ENCODE measurements at regions not wholly inside any gene's neighbourhood (a gene's known extent, or its start where the extent isn't known, plus 50 kb on each side); places are given as distances from the start of the nearest gene placed in this dataset.

DNA sequence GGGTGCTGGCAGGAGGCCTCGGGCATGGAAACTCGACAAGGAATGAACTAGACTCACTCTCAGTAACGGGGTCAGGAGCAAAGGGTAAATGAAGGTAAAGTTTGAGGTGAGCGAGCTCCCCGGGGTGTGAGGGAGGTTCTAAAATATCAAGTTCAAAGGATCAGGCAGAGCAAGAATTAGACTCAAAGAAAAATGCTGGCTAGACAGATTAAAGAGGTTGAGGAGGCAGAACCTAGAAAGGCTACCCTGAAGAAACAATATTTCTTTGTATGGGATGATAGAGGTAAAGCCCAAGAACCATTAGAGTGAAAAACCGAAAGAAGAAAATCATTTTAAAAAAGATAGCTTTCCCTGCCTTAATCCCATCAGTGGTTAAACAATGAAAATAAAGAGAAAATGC is 386.7 kb upstream of the MEF2C start:
- no peak for DNase-seq (ENCODE audit: low read depth)

DNA sequence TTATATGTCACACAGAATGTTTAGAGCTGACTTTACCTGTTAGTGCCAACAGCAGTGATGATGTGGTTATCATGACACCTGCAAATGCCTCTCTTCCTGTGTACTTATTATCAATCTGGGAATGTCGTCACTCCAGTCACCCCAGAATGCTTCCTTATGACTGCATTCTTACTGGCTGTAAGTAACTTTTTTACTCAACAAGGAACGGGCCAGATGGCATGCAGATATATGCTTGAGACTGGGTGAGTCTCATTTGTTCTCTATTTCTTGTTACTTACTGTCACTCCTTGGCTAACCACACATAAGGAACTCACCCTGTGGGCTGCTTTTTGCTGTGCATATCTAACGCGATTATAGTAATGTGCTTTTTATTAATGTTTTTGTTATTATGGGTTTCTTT is 385.5 kb upstream of the MEF2C start:
- no peak for DNase-seq (ENCODE audit: low read depth)

DNA sequence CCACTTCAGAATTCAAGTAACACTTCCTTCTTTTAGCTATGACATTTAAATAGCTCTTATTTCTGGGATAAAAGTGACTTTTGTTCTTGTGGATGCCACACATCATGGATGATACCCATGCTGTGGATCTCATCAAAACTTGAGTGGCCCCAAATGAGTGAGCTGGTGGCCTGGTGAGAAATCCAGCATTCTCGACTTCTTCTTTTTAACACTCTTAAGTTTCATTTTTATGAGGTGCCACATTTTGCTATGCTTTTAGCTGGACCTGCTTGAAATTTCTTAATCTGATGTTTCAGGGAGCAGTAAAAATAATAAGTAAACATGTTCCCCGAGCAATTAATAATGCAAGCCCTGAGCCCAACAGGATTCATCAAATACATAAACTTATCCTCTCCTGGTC is 384.8 kb upstream of the MEF2C start:
- DNase-seq (ENCODE audit: low read depth), result no peak

DNA sequence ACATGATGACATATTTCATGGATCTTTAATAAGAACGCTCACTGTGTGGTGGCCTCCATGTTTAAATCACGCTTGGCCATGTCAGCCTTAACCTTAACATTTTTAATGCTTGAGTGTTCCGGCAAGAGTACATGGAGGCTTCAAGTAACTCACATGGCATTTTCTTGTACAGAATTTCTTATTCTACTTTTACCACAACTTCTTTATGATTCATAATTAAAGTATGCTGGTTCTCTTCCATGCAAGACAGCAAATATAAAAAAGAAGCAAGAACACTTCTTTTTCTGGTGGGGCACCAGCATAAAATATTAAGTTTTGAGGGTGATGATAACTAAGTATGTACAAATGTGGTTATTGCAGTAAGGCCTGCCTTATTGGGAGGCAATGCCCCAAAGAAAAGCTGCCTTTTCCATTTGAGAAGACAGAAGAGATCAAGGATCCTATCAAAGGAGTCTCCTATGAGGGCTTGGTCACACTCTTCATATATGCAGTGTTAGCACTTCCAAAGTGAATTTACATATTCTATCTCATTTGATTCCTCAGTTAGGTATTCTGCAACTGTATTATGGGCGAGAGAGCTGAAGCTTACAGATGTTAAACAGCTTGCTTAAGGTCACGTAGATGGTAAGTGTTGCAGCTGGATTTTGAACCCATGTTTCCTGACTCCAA is 382.7 kb upstream of the MEF2C start:
- no peak for DNase-seq (ENCODE audit: low read depth)

DNA sequence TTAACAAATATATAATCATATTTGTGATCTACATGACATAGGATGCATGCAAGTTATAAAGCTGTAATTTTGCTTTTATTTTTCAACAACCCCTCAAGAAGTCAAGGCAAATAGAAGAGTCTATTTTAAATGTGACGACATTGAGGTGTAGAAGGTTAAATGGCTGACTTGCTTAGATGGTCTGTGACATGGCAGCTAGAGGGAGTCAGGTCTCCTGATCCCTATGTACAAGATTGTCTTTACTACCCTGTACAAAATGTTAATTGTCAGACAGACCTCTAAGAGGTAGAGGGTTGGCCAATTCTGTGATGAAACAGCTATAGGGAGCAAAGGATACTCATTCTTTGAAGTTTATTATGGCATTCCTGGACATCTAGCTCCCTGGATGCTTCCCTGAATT is 380.9 kb upstream of the MEF2C start:
- DNase-seq (ENCODE audit: low read depth), result no peak

DNA sequence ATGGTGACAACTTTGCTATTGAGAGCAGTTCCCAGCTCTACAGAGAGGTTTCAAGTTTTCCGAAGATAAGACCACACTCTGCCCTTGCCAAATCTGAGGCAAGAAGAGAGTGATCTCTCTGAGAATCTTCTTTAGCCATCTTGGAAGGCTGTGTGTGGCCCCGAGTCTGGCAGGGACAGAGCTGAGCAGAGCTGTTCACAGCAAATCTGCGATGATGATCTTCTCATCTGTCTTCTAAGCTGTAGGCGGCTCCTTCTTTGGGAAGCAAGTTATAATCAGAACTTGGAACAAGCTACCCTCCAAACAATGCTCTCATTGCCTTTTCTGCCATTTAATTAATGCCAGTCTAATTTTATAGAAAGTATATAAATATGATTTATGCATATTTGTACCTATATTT is 379.0 kb upstream of the MEF2C start:
- DNase-seq (ENCODE audit: low read depth), result no peak

DNA sequence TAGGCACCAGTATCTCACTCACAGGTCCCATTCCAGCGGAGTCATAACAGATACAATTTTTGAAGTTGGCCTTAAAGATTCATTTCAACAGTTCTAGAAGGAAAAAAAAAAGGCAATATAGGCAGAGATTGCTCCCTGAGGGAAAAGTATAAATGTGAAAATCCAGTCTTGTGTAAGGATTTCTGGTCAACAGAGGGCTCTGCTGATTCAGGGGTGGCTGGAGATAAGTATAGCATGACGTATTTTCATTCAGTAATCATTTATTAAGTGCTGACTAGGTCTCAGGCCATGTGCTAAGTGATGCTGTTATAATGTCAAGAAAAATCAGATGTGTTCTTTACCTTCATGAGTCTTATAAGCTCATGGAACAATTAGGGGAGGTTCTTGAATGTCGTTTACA is 377.3 kb upstream of the MEF2C start:
- no peak for DNase-seq (ENCODE audit: low read depth)

DNA sequence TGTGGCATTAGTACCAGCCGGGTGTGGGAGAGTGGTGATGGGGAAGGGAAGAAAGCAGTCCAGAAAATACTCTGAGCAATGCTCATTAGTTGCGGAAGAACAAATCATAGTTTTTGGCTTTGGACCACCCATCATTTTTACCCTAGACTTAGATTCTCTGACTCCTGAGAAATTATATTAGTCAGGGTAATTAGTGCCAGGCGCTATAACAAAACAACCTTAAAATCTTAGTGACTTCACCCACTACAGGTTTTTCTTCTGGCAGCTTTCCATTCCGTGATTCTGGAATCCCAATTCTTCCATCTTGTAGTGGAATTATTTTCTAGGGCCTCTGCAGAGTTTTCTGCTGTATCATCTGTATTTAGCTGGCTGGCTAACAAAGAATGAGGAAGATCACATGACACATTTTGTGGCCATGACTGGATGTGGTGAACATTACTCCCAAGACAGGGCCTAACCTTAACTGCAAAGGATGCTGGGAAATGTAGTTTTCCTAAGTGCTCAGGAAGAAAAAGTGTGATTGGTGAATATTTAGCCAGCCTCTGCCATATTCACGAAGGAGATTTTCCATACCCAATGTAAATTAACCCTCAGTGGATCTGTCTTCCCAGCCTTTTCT is 373.0 kb upstream of the MEF2C start:
- DNase-seq (ENCODE audit: low read depth), result no peak

DNA sequence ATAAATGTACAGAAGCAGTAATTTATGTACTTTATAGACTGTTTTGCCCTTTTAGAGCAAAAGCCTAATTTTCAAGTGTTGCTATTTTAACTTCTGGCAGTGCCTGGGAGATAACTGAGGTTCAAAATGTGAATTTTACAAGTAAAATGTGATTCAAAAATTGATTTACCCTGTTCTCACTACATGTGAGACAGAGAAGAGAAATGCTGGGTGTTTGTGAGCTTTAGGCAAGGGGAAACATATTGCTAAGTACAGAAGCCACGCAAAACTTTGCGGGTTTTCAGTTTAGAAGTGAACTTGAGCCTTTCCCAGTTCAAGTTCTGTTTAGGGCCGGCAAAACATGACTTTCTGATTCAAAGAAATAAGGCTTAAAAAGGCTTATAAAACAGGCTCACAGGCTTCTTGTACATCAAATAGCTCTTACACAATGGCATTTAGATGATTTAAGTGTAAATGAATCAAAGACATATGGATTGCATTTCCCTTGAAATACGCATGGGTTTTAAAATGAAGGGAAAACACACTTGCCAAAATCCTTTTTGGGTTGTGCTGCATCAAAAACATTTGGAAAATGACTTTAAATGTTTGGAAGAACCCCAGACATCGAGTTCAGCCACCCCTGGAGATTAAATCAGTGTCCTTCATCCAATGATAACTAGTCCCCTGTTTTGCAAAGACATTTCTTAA is 370.8 kb upstream of the MEF2C start:
- no peak for DNase-seq (ENCODE audit: low read depth)

DNA sequence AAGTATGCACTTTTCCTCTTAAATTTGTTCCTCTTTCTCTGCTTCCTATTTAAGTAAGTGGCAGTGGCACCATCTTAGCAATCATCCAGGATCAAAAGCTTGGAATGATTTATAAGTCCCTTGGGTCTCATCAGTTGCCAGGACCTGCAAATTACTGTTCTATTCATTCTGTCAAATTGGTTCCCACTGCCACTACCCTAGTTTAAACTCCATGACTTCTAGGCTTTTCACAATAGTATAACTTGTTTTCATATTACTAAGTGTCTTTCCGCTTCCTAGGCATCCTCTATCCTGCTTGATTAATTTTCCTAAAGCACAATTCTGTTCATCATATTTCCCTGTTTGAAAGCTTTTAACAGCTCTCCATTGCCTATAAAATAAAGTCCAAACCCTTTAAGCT is 363.9 kb upstream of the MEF2C start:
- no peak for DNase-seq (ENCODE audit: low read depth)

DNA sequence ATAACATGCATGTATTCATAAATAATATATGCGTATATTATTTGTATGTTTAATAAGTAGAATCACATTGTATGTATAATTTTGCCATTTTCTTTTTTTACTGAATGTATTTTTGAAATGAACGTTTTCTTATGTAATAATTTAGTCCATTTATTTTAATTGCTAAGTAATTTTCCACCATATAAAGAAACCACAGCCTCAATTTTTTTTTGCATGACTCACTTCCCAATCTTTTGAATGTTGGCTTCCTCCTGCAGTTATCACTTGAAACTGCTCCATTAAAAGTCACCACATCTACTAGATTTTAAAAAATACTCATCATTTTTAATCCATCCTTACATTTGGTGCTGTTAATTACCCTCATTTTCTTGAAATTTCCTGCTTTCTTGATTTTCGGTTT is 363.3 kb upstream of the MEF2C start:
- no peak for DNase-seq (ENCODE audit: low read depth)

DNA sequence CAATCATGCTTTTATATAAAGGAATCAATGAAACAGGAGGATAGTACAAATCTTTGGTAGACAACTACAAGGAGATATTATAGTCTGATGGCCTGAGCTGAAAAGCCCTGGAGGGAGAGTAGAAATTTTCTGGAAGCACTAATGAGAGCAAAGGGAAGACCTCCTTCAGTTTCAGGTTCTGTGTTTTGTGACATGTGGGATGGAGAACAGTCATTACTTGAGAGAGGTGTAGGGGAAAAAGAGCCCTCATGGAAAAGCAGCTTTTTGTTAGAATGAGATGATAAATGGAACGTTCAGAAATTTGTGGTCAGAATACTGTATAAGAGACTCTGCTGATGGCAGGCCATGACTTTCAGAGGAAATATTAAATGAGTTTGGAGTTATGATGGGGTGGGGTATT is 360.6 kb upstream of the MEF2C start:
- DNase-seq (ENCODE audit: low read depth), result no peak

DNA sequence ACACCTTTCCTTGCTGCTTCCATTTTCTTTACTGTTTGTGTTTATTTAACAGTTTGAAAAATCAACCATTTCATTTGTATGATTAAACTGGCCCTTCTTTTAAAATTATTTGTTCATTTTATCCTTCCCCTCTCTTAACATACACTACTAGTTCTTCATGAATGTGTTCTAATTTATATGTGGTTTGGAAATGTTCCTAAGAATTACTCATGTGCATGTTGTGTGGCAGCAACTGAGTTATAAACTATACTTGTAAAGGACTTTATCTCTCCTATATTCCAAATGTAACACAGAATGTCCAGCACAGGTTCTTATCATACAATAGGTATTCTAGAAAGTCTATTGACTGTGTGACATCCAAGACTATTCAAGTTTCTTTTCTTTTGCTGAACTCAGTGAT is 358.2 kb upstream of the MEF2C start:
- no peak for DNase-seq (ENCODE audit: low read depth)

DNA sequence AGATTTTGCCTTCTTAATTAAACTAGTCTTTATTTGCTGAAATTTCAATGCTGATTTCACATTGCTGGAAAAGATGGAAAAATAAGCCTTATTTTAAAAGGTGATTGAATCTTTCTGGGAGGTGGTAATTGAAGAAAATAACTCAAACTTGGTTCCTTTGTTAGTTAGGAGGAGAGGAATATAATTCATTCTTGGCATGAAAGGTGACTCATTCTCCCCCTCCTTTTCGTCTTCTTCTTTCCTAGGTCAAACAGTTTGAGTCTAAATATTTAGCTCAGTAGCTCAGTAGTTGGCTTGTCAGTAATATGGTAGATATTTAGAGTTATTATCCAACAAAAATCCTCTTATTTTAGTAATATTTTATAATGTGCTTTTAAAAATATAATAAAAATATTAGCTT is 353.9 kb upstream of the MEF2C start:
- no peak for DNase-seq (ENCODE audit: low read depth)

DNA sequence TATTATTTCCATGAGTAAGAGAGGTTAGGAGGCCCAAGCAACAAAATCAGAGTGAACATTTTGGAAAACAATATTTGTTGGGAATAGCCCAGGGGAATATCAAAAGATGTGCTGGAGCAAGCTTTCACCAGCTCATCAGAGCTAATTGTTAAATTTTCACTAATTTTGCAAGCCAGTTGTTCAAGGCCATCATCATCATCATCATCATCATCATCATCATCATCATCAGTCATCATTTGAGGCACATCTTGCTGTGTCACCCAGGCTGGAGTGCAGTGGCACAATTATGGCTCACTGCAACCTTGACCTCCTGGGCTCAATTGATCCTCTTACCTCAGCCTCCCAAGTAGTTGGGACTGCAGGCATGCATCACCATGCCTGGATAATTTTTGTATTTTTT is 350.5 kb upstream of the MEF2C start:
- DNase-seq (ENCODE audit: low read depth), result no peak

DNA sequence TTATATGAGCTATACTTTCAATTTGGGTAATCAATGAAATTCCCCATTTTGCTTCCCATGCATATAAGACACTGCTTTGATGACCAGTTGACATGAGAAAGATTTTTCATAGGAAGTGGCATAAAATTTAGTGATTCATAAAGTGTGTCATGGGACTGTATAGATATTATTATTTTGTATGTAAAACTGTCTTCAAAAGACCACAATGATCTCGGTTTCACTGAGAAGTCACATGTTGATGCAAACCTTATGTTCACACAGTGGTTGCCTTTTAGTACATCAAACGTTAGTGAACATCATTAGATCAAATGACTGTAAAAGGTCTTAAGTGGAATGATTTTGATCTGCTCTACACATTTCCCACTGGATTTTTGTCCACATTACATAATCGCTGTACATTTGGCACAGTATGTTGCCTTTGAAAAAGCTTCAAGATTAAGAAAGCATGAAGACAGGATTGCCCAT is 349.2 kb upstream of the MEF2C start:
- no peak for DNase-seq (ENCODE audit: low read depth)

DNA sequence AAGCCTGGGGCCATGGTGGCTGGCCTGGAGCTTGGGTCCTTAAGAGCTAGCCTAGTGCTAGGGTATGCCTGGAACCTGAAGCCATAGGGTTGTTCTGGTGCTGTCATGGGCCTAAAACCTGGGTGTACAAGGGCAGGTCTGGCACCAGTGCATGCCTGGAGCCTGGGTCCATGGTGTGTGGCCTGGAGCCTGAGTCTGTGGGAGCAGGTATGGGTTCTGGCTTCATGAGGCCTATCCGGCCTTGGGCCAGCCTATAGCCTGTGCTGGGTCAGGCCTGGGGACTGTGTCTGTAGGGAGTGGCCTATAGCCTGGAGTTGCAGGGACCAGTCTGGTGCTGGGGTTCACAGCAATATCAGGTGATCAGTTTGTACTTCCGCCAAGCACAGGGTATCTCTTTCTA is 347.2 kb upstream of the MEF2C start:
- no peak for DNase-seq (ENCODE audit: low read depth)

DNA sequence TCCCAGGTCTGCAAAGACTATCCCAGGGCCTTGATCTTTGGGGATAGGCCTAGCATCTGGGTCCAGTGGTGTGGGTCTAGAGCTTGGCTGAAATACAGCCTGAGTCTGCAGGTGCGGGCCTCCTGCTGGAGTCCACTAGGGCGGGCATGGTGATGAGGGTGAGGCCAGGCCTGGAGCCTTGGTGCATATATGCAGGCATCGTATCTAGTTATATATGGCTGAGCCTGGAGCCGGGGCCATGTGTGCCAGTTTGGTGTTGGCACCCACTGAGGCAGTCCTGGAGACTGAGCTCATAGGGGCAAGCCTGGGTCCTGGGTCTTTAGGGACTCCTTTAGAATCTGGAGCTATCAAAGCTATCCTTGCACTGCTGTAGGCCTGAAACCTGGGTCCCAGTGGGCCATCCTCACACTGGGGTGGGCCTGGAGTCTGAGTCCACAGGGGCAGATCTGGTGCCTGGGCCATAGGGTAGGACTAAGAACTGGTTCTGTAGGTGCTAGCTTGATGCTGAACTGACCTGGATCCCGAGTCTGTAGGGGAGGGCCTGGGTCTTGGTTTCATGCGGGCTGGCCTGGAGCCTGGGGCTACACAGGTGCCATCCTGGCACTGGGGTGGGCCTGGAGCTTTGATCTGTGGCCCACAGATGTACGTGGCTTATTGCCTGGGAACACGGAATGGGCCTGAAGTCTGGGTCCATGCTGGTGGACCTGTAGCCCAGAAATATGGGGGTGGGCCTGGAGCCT is 346.5 kb upstream of the MEF2C start:
- DNase-seq (ENCODE audit: low read depth), result no peak

DNA sequence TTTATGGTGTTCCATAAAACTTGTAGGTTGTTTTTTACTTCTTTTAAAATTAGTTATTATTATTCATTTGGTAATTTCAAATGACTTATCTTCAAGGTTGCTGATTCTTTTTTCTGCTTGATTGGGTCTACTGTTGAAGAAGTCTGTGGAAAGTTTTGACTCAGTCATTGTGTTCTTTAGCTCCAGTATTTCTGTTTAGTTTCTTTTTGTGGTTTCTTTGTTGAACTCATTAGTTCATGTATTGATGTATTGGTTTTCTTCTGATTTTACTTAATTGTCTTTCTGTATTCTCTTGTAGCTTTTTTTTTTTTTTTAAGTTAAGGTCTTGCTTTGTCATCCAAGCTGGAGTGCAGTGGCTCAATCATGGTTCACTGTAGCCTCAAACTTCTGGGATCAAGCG is 345.4 kb upstream of the MEF2C start:
- no peak for DNase-seq (ENCODE audit: low read depth)

DNA sequence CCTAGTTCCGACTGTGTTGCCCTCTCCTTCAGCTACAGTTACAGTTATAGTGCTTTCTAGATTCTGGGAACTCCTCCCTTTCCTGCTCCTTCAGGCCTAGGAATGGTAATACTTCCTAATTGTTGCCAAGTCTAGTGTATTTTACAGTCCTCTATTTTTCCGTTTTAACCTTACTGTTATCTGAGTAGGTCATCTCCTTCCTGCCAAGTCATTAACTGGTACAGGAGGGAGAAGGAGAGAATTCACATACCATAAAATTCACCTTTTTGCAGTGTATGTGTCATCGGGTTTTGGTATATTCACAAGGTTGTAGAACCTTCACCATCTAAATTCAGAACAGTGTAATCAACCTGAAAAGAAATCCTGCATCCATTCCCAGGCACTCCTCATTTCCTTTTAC is 335.4 kb upstream of the MEF2C start:
- DNase-seq (ENCODE audit: low read depth), result no peak

DNA sequence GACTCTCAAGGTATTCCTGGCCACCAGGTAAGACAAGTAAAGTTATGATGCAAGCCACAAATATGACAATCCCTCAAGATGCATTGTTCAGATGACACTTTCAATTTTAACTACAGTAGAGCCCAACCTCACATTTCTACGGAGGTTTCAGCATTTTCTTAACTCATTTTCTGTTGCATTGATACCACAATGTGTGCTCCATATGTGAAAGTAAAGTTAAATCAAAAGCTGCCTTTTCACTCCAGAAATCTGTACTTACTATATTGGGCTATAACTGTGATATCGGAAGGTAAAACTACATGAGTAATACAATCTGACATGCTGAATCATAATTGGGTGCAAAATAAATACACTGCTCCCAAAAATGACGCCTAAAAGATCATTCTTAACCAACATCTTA is 333.6 kb upstream of the MEF2C start:
- no peak for DNase-seq (ENCODE audit: low read depth)

DNA sequence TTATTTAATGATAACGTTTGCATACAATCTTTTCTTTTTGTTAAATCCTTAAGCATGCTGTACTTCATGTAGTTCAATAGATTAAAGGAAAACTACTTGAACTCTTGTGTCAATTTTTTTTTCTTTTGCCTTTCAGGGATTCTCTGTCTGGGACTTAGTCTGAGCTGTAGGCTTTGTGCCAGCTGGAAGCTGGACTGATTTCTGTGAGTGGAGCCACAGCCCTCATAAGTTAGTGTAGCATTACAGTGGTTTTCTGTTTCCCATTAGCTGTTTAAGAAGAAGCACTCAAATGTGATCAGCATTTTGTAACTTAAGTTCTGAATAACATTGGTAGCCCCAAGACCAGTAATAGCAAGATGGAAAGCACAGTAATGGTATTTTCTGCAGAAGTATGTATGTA is 330.6 kb upstream of the MEF2C start:
- no peak for DNase-seq (ENCODE audit: low read depth)

DNA sequence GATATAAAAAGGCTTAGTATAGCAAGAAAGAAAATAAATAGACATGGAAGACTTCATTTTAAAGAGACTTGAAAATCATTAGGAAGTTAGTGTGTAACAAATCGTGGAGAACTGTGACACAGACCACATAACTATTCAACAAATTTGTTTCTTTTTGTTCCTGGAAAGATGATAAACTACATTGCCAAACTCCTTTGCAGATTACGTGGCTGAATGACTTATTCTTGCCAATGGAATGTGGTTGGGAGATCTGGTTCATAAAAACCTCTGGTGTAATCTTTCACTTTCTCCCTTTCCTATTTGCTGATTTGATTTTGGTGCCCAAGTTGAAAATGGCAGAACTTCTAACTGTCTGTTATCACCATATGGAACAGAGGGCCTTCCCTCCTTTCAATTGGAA is 328.9 kb upstream of the MEF2C start:
- DNase-seq (ENCODE audit: low read depth), result peak; percentile 42

All from HS-27A (cell line).